ENCODE measurements at regions not wholly inside any gene's neighbourhood (a gene's known extent, or its start where the extent isn't known, plus 50 kb on each side); places are given as distances from the start of the nearest gene placed in this dataset.

- TF ChIP-seq CTCF (IDR thresholded peaks at IDR 0.05; ENCODE audit: low read depth, low read length) (no peak), MAX (IDR thresholded peaks at IDR 0.05; ENCODE audit: low read depth, low read length) (no peak), POLR2A (IDR thresholded peaks at IDR 0.05; ENCODE audit: extremely low read depth, insufficient read length) (no peak), MYC (IDR thresholded peaks at IDR 0.05; ENCODE audit: low read depth, low read length) (no peak)
Measured at GRCh38 chr7:97430006-97430405, 301.9 kb upstream of the TAC1 start.

Measured in NB4 (cell line).